ENCODE measurements at regions not wholly inside any gene's neighbourhood (a gene's known extent, or its start where the extent isn't known, plus 50 kb on each side); places are given as distances from the start of the nearest gene placed in this dataset.

- CTCF ChIA-PET, result no interaction called here
Measured at GRCh38 chr2:83475371-83475770, 983.7 kb downstream of the SUCLG1 start.

GRCh38 chr2:83471655-83472054, 987.4 kb downstream of the SUCLG1 start:
- POLR2A ChIA-PET (ENCODE audit: low non-redundant PET), result no interaction called here
- no TSS peak for BruUV-seq (replicated peaks)
- Histone ChIP-seq H3K36me3 (ENCODE audit: insufficient read depth, low read length, poor library complexity, severe bottlenecking) (no peaks in the 10 kb centered on the region), H3K27ac (ENCODE audit: low read depth, low read length, poor library complexity, severe bottlenecking) (no peak overlapping the region), H3K4me3 (ENCODE audit: low read depth, low read length, poor library complexity, severe bottlenecking) (no peak overlapping the region), H3K27me3 (replicated peaks; ENCODE audit: insufficient read depth, low read depth, low read length, poor library complexity) (no peaks in the 10 kb centered on the region), H3K9me3 (ENCODE audit: low read depth, low read length, poor library complexity, severe bottlenecking) (peaks cover 24% of the 10 kb centered on the region), H3K4me1 (ENCODE audit: insufficient read depth, low read length, poor library complexity, severe bottlenecking) (no peaks in the 10 kb centered on the region)
- TF ChIP-seq CTCF (conservative IDR thresholded peaks at IDR 0.05; ENCODE audit: low read depth, low read length), result no peak
- TF ChIP-seq EZH2 (IDR thresholded peaks at IDR 0.05; ENCODE audit: borderline replicate concordance, low read depth, low read length, poor library complexity, severe bottlenecking), result no peak
- intact Hi-C loops (cut with micrococcal nuclease; ENCODE audit: unreplicated experiment), result no loop called here
- DNase-seq (ENCODE audit: low spot score), result no peak
- CTCF ChIA-PET, result no interaction called here

More at GRCh38 chr2:83475371-83475770, 983.7 kb downstream of the SUCLG1 start:
- peaks cover 27% of the 10 kb centered on the region for H3K9me3 ChIP-seq (ENCODE audit: low read depth, low read length, poor library complexity, severe bottlenecking)
- no TSS peak for BruUV-seq (replicated peaks)
- no peak overlapping the region for H3K27ac ChIP-seq (ENCODE audit: low read depth, low read length, poor library complexity, severe bottlenecking)
- no peaks in the 10 kb centered on the region for H3K36me3 ChIP-seq (ENCODE audit: insufficient read depth, low read length, poor library complexity, severe bottlenecking)
- no peaks in the 10 kb centered on the region for H3K4me1 ChIP-seq (ENCODE audit: insufficient read depth, low read length, poor library complexity, severe bottlenecking)
- no peak for DNase-seq (ENCODE audit: low spot score)
- POLR2A ChIA-PET (ENCODE audit: low non-redundant PET), result no interaction called here
- no peak overlapping the region for H3K4me3 ChIP-seq (ENCODE audit: low read depth, low read length, poor library complexity, severe bottlenecking)
- intact Hi-C loops (cut with micrococcal nuclease; ENCODE audit: unreplicated experiment), result no loop called here
- no peaks in the 10 kb centered on the region for H3K27me3 ChIP-seq (replicated peaks; ENCODE audit: insufficient read depth, low read depth, low read length, poor library complexity)
- no peak for TF ChIP-seq CTCF (conservative IDR thresholded peaks at IDR 0.05; ENCODE audit: low read depth, low read length)
- no peak for TF ChIP-seq EZH2 (IDR thresholded peaks at IDR 0.05; ENCODE audit: borderline replicate concordance, low read depth, low read length, poor library complexity, severe bottlenecking)

GRCh38 chr2:83470928-83471327, 988.2 kb downstream of the SUCLG1 start:
- TF ChIP-seq CTCF (conservative IDR thresholded peaks at IDR 0.05; ENCODE audit: low read depth, low read length) (no peak), EZH2 (IDR thresholded peaks at IDR 0.05; ENCODE audit: borderline replicate concordance, low read depth, low read length, poor library complexity, severe bottlenecking) (no peak)
- no peak overlapping the region for H3K4me3 ChIP-seq (ENCODE audit: low read depth, low read length, poor library complexity, severe bottlenecking)
- H3K36me3 ChIP-seq (ENCODE audit: insufficient read depth, low read length, poor library complexity, severe bottlenecking), result no peaks in the 10 kb centered on the region
- intact Hi-C loops (cut with micrococcal nuclease; ENCODE audit: unreplicated experiment), result no loop called here
- H3K27ac ChIP-seq (ENCODE audit: low read depth, low read length, poor library complexity, severe bottlenecking), result no peak overlapping the region
- DNase-seq (ENCODE audit: low spot score), result no peak
- ChIA-PET CTCF (no interaction called here), POLR2A (ENCODE audit: low non-redundant PET) (no interaction called here)
- H3K9me3 ChIP-seq (ENCODE audit: low read depth, low read length, poor library complexity, severe bottlenecking), result peaks cover 24% of the 10 kb centered on the region
- no peaks in the 10 kb centered on the region for H3K27me3 ChIP-seq (replicated peaks; ENCODE audit: insufficient read depth, low read depth, low read length, poor library complexity)
- no TSS peak for BruUV-seq (replicated peaks)
- H3K4me1 ChIP-seq (ENCODE audit: insufficient read depth, low read length, poor library complexity, severe bottlenecking), result no peaks in the 10 kb centered on the region

Measured in A673 (cell line).